Calu3 (cell line): ENCODE measurements at regions not wholly inside any gene's neighbourhood (a gene's known extent, or its start where the extent isn't known, plus 50 kb on each side); places are given as distances from the start of the nearest gene placed in this dataset.

Experiments
- BruUV-seq: library from RNA; stranded (reverse); fragments of 400-500 nt; replicated peaks from 2 replicates; lab custom pipeline; 2021; lab: Mats Ljungman, UMichigan
- CTCF ChIA-PET: fragments of 300-600 bp; sonication (Branson Sonifier 250); formaldehyde crosslinking; loops from one replicate; lab custom pipeline; 2022; ENCODE audit warnings: antibody characterized with exemption; lab: Charles Lee
- DNase-seq: peaks from one replicate; pipeline ENCODE4 v3.0.0; 2022
- H3K27ac Mint-ChIP-seq: one replicate; pipeline ENCODE4 v1.8.0; 2022; ENCODE audit warnings: mixed read lengths; ENCODE audit not compliant: unreplicated experiment
- H3K27me3 Mint-ChIP-seq: one replicate; pipeline ENCODE4 v1.8.0; 2022; ENCODE audit warnings: mixed read lengths; ENCODE audit not compliant: unreplicated experiment
- H3K36me3 Mint-ChIP-seq: one replicate; pipeline ENCODE4 v1.8.0; 2022; ENCODE audit warnings: mild to moderate bottlenecking, moderate library complexity, mixed read lengths; ENCODE audit not compliant: insufficient read depth, unreplicated experiment
- H3K4me1 Mint-ChIP-seq: one replicate; pipeline ENCODE4 v1.8.0; 2022; ENCODE audit warnings: mild to moderate bottlenecking, low read depth, mixed read lengths; ENCODE audit not compliant: unreplicated experiment
- H3K4me3 Mint-ChIP-seq: one replicate; pipeline ENCODE4 v1.8.0; 2022; ENCODE audit warnings: mild to moderate bottlenecking, low read depth, moderate library complexity, mixed read lengths; ENCODE audit not compliant: unreplicated experiment
- H3K9me3 Mint-ChIP-seq: one replicate; pipeline ENCODE4 v1.8.0; 2022; ENCODE audit warnings: low read depth, mixed read lengths; ENCODE audit not compliant: unreplicated experiment
- intact Hi-C: fragments of 100-400 bp; cut with micrococcal nuclease; formaldehyde crosslinking; loops from one replicate; pipeline ENCODE4 v1.10.0; 2022; ENCODE audit not compliant: unreplicated experiment
- TF ChIP-seq, protein P1 (sequence below): fragments of 200-600 bp; IDR thresholded peaks from one replicate; pipeline ENCODE4 v1.8.0; 2022; ENCODE audit warnings: antibody characterized with exemption; ENCODE audit not compliant: unreplicated experiment

- intact Hi-C loops, result no loop called here
Observed at GRCh38 chr11:92735039-92735438, 234.4 kb upstream of the MTNR1B start.

DNA sequence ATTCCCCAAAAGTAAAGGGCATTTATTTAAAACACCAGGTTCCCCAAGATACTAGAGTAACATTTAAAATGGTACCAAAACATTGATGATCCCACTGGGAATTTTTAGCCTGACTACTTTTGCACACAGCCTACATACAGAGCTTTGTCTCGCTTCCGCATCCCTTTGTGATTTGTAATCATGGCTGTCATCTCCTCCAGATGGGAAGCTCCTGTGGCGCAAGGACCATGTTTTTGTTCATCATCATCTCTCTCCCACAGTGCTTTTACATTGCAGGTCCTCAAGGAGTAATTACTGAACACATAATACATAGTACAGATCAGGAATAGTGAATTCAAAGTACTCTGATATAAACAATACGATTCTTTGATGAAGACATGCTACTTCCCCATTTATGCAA, 231.2 kb upstream of the MTNR1B start:
- no peaks in the 10 kb centered on the region for H3K36me3 Mint-ChIP-seq
- no TSS peak for BruUV-seq
- no peak overlapping the region for H3K27ac Mint-ChIP-seq
- H3K27me3 Mint-ChIP-seq, result peaks cover 2% of the 10 kb centered on the region
- CTCF ChIA-PET, result no interaction called here
- no peak for DNase-seq
- H3K4me3 Mint-ChIP-seq, result no peak overlapping the region
- no peaks in the 10 kb centered on the region for H3K9me3 Mint-ChIP-seq
- intact Hi-C loops, result no loop called here
- H3K4me1 Mint-ChIP-seq, result no peaks in the 10 kb centered on the region
- TF ChIP-seq, protein P1, sequence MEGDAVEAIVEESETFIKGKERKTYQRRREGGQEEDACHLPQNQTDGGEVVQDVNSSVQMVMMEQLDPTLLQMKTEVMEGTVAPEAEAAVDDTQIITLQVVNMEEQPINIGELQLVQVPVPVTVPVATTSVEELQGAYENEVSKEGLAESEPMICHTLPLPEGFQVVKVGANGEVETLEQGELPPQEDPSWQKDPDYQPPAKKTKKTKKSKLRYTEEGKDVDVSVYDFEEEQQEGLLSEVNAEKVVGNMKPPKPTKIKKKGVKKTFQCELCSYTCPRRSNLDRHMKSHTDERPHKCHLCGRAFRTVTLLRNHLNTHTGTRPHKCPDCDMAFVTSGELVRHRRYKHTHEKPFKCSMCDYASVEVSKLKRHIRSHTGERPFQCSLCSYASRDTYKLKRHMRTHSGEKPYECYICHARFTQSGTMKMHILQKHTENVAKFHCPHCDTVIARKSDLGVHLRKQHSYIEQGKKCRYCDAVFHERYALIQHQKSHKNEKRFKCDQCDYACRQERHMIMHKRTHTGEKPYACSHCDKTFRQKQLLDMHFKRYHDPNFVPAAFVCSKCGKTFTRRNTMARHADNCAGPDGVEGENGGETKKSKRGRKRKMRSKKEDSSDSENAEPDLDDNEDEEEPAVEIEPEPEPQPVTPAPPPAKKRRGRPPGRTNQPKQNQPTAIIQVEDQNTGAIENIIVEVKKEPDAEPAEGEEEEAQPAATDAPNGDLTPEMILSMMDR, result no peak

More at GRCh38 chr11:92735039-92735438, 234.4 kb upstream of the MTNR1B start:
- CTCF ChIA-PET, result no interaction called here
- Mint-ChIP-seq H3K4me3 (no peak overlapping the region), H3K36me3 (no peaks in the 10 kb centered on the region), H3K27me3 (peaks cover 8% of the 10 kb centered on the region), H3K9me3 (no peaks in the 10 kb centered on the region), H3K27ac (no peak overlapping the region), H3K4me1 (no peaks in the 10 kb centered on the region)
- no peak for DNase-seq
- BruUV-seq, result no TSS peak
- TF ChIP-seq, protein P1, result no peak

DNA sequence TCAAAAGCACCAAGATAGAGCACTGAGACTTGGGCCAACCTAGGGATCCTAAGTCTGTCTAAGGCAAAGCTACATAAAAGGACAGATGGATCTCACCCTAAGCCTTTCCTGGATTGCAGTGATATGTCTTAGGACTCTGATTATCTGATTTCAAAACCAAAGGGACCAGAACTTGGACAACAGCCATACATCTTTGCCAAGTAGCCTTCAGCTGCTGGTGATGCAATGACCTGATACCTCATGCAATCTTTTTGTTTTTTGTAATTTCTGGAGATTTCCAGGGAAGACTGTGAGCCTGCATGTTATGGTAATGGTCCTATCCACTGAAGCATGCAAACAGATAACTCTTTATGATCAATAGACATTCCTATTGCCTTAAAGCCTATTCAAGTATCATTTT, 230.4 kb upstream of the MTNR1B start:
- H3K36me3 Mint-ChIP-seq, result no peaks in the 10 kb centered on the region
- H3K4me3 Mint-ChIP-seq, result no peak overlapping the region
- no peaks in the 10 kb centered on the region for H3K27me3 Mint-ChIP-seq
- intact Hi-C loops, result no loop called here
- no peak overlapping the region for H3K27ac Mint-ChIP-seq
- CTCF ChIA-PET, result no interaction called here
- TF ChIP-seq, protein P1, result no peak
- BruUV-seq, result no TSS peak
- DNase-seq, result no peak
- H3K4me1 Mint-ChIP-seq, result no peaks in the 10 kb centered on the region
- no peaks in the 10 kb centered on the region for H3K9me3 Mint-ChIP-seq

DNA sequence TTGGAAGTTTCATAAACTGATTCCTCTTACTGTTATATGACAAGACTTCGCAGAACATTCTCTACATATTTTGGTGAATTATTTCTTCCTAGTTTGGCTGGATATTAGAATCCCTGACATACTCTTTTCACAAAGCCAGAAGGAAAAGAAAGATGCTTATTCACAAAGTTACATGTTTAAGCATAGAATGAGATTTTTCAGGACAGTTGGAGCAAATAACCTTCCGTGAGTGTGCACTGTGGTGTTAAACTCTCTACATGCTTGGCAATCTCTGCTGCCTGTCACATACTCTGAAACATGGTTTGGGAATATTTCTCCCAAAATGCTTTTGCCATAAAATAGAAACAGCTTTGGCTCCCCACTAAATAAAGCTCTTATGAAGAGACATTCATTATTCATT, 230.0 kb upstream of the MTNR1B start:
- CTCF ChIA-PET, result no interaction called here
- intact Hi-C loops, result no loop called here
- H3K4me1 Mint-ChIP-seq, result no peaks in the 10 kb centered on the region
- no peaks in the 10 kb centered on the region for H3K36me3 Mint-ChIP-seq
- H3K4me3 Mint-ChIP-seq, result no peak overlapping the region
- TF ChIP-seq, protein P1, result no peak
- DNase-seq, result no peak
- BruUV-seq, result no TSS peak
- H3K27me3 Mint-ChIP-seq, result no peaks in the 10 kb centered on the region
- no peaks in the 10 kb centered on the region for H3K9me3 Mint-ChIP-seq
- H3K27ac Mint-ChIP-seq, result no peak overlapping the region
